ENCODE measurements at regions not wholly inside any gene's neighbourhood (a gene's known extent, or its start where the extent isn't known, plus 50 kb on each side); places are given as distances from the start of the nearest gene placed in this dataset.

- no peak for TF ChIP-seq SIN3A (IDR thresholded peaks at IDR 0.05; ENCODE audit: borderline replicate concordance, insufficient read depth, low read length)
- TF ChIP-seq, protein P1, sequence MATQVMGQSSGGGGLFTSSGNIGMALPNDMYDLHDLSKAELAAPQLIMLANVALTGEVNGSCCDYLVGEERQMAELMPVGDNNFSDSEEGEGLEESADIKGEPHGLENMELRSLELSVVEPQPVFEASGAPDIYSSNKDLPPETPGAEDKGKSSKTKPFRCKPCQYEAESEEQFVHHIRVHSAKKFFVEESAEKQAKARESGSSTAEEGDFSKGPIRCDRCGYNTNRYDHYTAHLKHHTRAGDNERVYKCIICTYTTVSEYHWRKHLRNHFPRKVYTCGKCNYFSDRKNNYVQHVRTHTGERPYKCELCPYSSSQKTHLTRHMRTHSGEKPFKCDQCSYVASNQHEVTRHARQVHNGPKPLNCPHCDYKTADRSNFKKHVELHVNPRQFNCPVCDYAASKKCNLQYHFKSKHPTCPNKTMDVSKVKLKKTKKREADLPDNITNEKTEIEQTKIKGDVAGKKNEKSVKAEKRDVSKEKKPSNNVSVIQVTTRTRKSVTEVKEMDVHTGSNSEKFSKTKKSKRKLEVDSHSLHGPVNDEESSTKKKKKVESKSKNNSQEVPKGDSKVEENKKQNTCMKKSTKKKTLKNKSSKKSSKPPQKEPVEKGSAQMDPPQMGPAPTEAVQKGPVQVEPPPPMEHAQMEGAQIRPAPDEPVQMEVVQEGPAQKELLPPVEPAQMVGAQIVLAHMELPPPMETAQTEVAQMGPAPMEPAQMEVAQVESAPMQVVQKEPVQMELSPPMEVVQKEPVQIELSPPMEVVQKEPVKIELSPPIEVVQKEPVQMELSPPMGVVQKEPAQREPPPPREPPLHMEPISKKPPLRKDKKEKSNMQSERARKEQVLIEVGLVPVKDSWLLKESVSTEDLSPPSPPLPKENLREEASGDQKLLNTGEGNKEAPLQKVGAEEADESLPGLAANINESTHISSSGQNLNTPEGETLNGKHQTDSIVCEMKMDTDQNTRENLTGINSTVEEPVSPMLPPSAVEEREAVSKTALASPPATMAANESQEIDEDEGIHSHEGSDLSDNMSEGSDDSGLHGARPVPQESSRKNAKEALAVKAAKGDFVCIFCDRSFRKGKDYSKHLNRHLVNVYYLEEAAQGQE (IDR thresholded peaks at IDR 0.05; ENCODE audit: insufficient read depth in 1 of 2, low read depth in 2 of 2, low read length in 2 of 2): no peak
- TF ChIP-seq FOXP2 (optimal IDR thresholded peaks at IDR 0.05; ENCODE audit: borderline replicate concordance, extremely low read depth, extremely low read length, insufficient read depth): no peak
- no peak for TF ChIP-seq POLR2AphosphoS5 (IDR thresholded peaks at IDR 0.05; ENCODE audit: low read depth, low read length)
- no peak for TF ChIP-seq TAF1 (IDR thresholded peaks at IDR 0.05; ENCODE audit: borderline replicate concordance, insufficient read depth, low read length)
Measured at GRCh38 chr4:59086410-59086809, 1976.2 kb upstream of the IGFBP7 start.

DNA sequence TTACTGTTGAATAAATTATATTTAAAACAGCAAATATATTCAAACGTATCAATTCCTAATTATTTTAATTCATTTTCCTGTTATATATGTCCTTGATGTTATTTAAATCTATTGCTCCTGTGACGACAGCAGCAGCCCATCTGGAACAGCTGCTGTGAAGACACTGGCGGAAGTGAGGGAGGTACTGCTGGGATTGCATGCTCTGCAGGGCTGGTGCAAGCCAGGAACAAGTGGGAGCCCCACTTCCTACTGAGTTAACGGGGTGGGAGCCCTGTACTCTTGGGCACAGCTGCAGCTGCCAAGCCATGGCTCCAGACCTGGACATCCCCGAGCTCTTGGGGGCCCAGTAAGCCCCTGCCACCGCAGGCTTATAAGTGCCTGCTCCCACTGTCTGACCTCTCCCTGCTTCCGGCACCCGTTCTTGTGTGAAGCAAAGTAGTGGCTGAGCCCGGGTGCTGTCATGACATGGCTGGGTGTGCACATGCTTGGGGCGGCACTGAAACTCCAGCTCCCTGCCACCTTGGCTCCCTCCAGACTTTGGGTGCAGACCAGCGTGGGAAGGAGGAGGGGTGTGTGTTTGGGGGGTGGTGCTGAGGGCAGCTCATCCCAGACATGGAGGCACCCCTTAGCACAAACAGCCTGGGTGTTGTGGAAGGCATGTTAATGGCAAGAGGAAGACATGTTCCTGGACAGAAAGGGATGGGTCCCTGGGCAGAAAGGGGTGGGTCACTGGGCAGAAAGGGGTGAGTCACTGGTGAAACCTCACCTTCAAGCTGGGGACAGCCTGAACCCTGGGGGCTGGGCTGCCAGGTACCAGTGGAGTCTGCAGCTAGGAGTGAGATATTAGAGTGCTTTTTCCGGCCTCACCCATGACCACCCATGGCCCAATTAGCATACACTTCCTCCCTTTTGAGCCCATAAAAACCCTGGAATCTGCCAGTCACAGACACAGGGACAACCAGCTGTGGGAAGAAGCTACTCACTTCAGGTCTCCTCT, 1981.3 kb upstream of the IGFBP7 start:
- TF ChIP-seq, protein P1 (IDR thresholded peaks at IDR 0.05; ENCODE audit: insufficient read depth in 1 of 2, low read depth in 2 of 2, low read length in 2 of 2): no peak
- TF ChIP-seq FOXP2 (optimal IDR thresholded peaks at IDR 0.05; ENCODE audit: borderline replicate concordance, extremely low read depth, extremely low read length, insufficient read depth) (peak; percentile 58), POLR2AphosphoS5 (IDR thresholded peaks at IDR 0.05; ENCODE audit: low read depth, low read length) (no peak; the same call in 1 of the 2 replicates), SIN3A (IDR thresholded peaks at IDR 0.05; ENCODE audit: borderline replicate concordance, insufficient read depth, low read length) (no peak), TAF1 (IDR thresholded peaks at IDR 0.05; ENCODE audit: borderline replicate concordance, insufficient read depth, low read length) (no peak)

- TF ChIP-seq TAF1 (IDR thresholded peaks at IDR 0.05; ENCODE audit: borderline replicate concordance, insufficient read depth, low read length) (no peak), FOXP2 (optimal IDR thresholded peaks at IDR 0.05; ENCODE audit: borderline replicate concordance, extremely low read depth, extremely low read length, insufficient read depth) (no peak)
- TF ChIP-seq, protein P1 (IDR thresholded peaks at IDR 0.05; ENCODE audit: insufficient read depth in 1 of 2, low read depth in 2 of 2, low read length in 2 of 2): no peak
Measured at GRCh38 chr4:59094505-59094904, 1984.3 kb upstream of the IGFBP7 start.

DNA sequence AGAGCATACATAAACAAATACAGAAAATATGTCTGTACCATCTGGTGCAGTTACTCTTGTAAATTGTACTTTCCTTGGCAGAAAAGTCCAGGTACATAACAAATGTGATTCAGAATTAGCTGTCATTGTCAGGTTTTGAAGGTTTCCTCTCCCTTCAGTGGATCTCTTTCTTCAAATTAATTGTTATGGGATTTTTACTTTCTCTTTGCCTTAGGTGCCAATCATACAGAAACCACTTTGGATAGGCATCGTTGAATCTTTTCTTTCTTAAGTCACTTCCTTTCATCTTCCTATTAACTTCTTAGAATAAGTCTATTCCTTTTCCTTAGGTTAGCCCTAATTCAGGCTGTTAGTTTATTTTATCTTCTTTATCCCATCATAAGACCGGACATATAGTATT, 1992.1 kb upstream of the IGFBP7 start:
- TF ChIP-seq TAF1 (IDR thresholded peaks at IDR 0.05; ENCODE audit: borderline replicate concordance, insufficient read depth, low read length) (no peak), FOXP2 (optimal IDR thresholded peaks at IDR 0.05; ENCODE audit: borderline replicate concordance, extremely low read depth, extremely low read length, insufficient read depth) (no peak), SIN3A (IDR thresholded peaks at IDR 0.05; ENCODE audit: borderline replicate concordance, insufficient read depth, low read length) (no peak), POLR2AphosphoS5 (IDR thresholded peaks at IDR 0.05; ENCODE audit: low read depth, low read length) (no peak)
- TF ChIP-seq, protein P1 (IDR thresholded peaks at IDR 0.05; ENCODE audit: insufficient read depth in 1 of 2, low read depth in 2 of 2, low read length in 2 of 2): no peak

Data from PFSK-1 (cell line).